Ascending aorta (tissue), 2 donors: ENCODE measurements at regions not wholly inside any gene's neighbourhood (a gene's known extent, or its start where the extent isn't known, plus 50 kb on each side); places are given as distances from the start of the nearest gene placed in this dataset.

ENCODE experiments used
- DNase-seq, 2 donors: peaks; one replicate each; pipeline ENCODE4 v3.0.0-alpha.2; 2019; ENCODE audit warnings: low spot score in 2 of 2
- H3K27ac ChIP-seq, 2 donors: fragments of 200-600 bp; sonication (generic); one replicate each; pipeline ENCODE4 v1.5.1; 2016 to 2017; ENCODE audit warnings: mild to moderate bottlenecking in 1 of 2
- H3K27me3 ChIP-seq: fragments of 200-600 bp; sonication (generic); one replicate; pipeline ENCODE4 v1.5.1; 2017
- H3K36me3 ChIP-seq, 2 donors: fragments of 200-600 bp; sonication (generic); one replicate each; pipeline ENCODE4 v1.5.1; 2016
- H3K4me1 ChIP-seq, 2 donors: fragments of 200-600 bp; sonication (generic); one replicate each; pipeline ENCODE4 v1.5.1; 2016 to 2017; ENCODE audit warnings: mild to moderate bottlenecking in 1 of 2
- H3K4me3 ChIP-seq, 2 donors: fragments of 200-600 bp; sonication (generic); one replicate each; pipeline ENCODE4 v1.5.1; 2016 to 2017; ENCODE audit warnings: mild to moderate bottlenecking in 1 of 2
- H3K9me3 ChIP-seq, 2 donors: fragments of 200-600 bp; sonication (generic); one replicate each; pipeline ENCODE4 v1.5.1; 2016
- CTCF ChIP-seq, 3 experiments: fragments of 200-600 bp in 2 of 3; fragments of 450-650 bp in 1 of 3; sonication (generic) in 2 of 3; IDR thresholded peaks; one replicate each; pipeline ENCODE4 v1.5.1; 2016 to 2019; ENCODE audit warnings: antibody characterized with exemption in 3 of 3, mild to moderate bottlenecking in 1 of 3, moderate library complexity in 1 of 3
- intact Hi-C: fragments of 100-400 bp; cut with DNase I; formaldehyde crosslinking; loops from one replicate; pipeline ENCODE4 v1.15.1; 2023

GRCh38 chr5:74266836-74267235 is 373.7 kb downstream of the ENC1 start:
- no peak overlapping the region for H3K4me3 ChIP-seq
- no peaks in the 10 kb centered on the region for H3K4me1 ChIP-seq
- no peaks in the 10 kb centered on the region for H3K27me3 ChIP-seq
- DNase-seq, result no peak
- H3K27ac ChIP-seq, result no peak overlapping the region
- no peak for TF ChIP-seq CTCF (IDR thresholded peaks at IDR 0.05)
- intact Hi-C loops, result no loop called here
- no peaks in the 10 kb centered on the region for H3K9me3 ChIP-seq
- H3K36me3 ChIP-seq, result no peaks in the 10 kb centered on the region

- no peaks in the 10 kb centered on the region for H3K36me3 ChIP-seq
- H3K27me3 ChIP-seq, result no peaks in the 10 kb centered on the region
- no peak overlapping the region for H3K4me3 ChIP-seq
- DNase-seq, result no peak
- TF ChIP-seq CTCF (IDR thresholded peaks at IDR 0.05), result no peak
- no peaks in the 10 kb centered on the region for H3K4me1 ChIP-seq
- intact Hi-C loops, result no loop called here
- no peak overlapping the region for H3K27ac ChIP-seq
- H3K9me3 ChIP-seq, result no peaks in the 10 kb centered on the region
Observed at GRCh38 chr5:74266132-74266531, 374.4 kb downstream of the ENC1 start.

GRCh38 chr5:74262544-74263207 is 377.9 kb downstream of the ENC1 start:
- intact Hi-C loops, result no loop called here
- no peaks in the 10 kb centered on the region for H3K36me3 ChIP-seq
- no peaks in the 10 kb centered on the region for H3K9me3 ChIP-seq
- no peaks in the 10 kb centered on the region for H3K27me3 ChIP-seq
- H3K4me1 ChIP-seq, result no peaks in the 10 kb centered on the region
- H3K4me3 ChIP-seq, result no peak overlapping the region
- TF ChIP-seq CTCF (IDR thresholded peaks at IDR 0.05), result no peak
- no peak overlapping the region for H3K27ac ChIP-seq
- no peak for DNase-seq

GRCh38 chr5:74261866-74262265 is 378.7 kb downstream of the ENC1 start:
- no peak for DNase-seq
- H3K4me1 ChIP-seq, result no peaks in the 10 kb centered on the region
- H3K36me3 ChIP-seq, result no peaks in the 10 kb centered on the region
- no peaks in the 10 kb centered on the region for H3K9me3 ChIP-seq
- intact Hi-C loops, result no loop called here
- no peaks in the 10 kb centered on the region for H3K27me3 ChIP-seq
- no peak for TF ChIP-seq CTCF (IDR thresholded peaks at IDR 0.05)
- H3K4me3 ChIP-seq, result no peak overlapping the region
- H3K27ac ChIP-seq, result no peak overlapping the region

GRCh38 chr5:74261421-74261820 is 379.1 kb downstream of the ENC1 start:
- TF ChIP-seq CTCF (IDR thresholded peaks at IDR 0.05), result no peak
- no peaks in the 10 kb centered on the region for H3K36me3 ChIP-seq
- intact Hi-C loops, result no loop called here
- H3K27ac ChIP-seq, result no peak overlapping the region
- H3K4me3 ChIP-seq, result no peak overlapping the region
- no peaks in the 10 kb centered on the region for H3K9me3 ChIP-seq
- no peak for DNase-seq
- no peaks in the 10 kb centered on the region for H3K4me1 ChIP-seq
- no peaks in the 10 kb centered on the region for H3K27me3 ChIP-seq

- H3K27me3 ChIP-seq, result no peaks in the 10 kb centered on the region
- no peak for TF ChIP-seq CTCF (IDR thresholded peaks at IDR 0.05)
- intact Hi-C loops, result no loop called here
Observed at GRCh38 chr5:74259572-74259971, 381.0 kb downstream of the ENC1 start.

More at GRCh38 chr5:74259572-74259971, 381.0 kb downstream of the ENC1 start:
- H3K4me3 ChIP-seq, result no peak overlapping the region
- H3K36me3 ChIP-seq, result no peaks in the 10 kb centered on the region
- DNase-seq, result no peak
- no peaks in the 10 kb centered on the region for H3K4me1 ChIP-seq
- H3K9me3 ChIP-seq, result no peaks in the 10 kb centered on the region
- no peak overlapping the region for H3K27ac ChIP-seq
